KMS-11 (cell line): ENCODE measurements at regions not wholly inside any gene's neighbourhood (a gene's known extent, or its start where the extent isn't known, plus 50 kb on each side); places are given as distances from the start of the nearest gene placed in this dataset.

Source experiments
- H2AFZ ChIP-seq: fragments of 200-600 bp; sonication (generic); 2 replicates; pipeline ENCODE4 v1.6.1; 2016; ENCODE audit warnings: antibody characterized with exemption, mixed run types, low read depth
- H3K27ac ChIP-seq: fragments of 200-600 bp; sonication (generic); 2 replicates; pipeline ENCODE4 v1.6.1; 2016; ENCODE audit warnings: mild to moderate bottlenecking, mixed run types
- H3K27me3 ChIP-seq: fragments of 200-600 bp; sonication (generic); 2 replicates; pipeline ENCODE4 v1.6.1; 2017; ENCODE audit warnings: mild to moderate bottlenecking, low read depth, mixed run types, moderate library complexity; ENCODE audit not compliant: insufficient read depth
- H3K36me3 ChIP-seq: fragments of 200-600 bp; sonication (generic); 2 replicates; pipeline ENCODE4 v1.6.1; 2017; ENCODE audit warnings: mild to moderate bottlenecking, mixed run types; ENCODE audit not compliant: insufficient read depth
- H3K4me1 ChIP-seq: fragments of 200-600 bp; sonication (generic); 2 replicates; pipeline ENCODE4 v1.6.1; 2016; ENCODE audit warnings: mild to moderate bottlenecking, low read depth, mixed run types; ENCODE audit not compliant: poor library complexity, severe bottlenecking
- H3K4me2 ChIP-seq: fragments of 200-600 bp; sonication (generic); 2 replicates; pipeline ENCODE4 v1.7.0; 2016; ENCODE audit warnings: mild to moderate bottlenecking, mixed run types
- H3K4me3 ChIP-seq: fragments of 200-600 bp; sonication (generic); IDR thresholded peaks from 2 replicates; pipeline ENCODE4 v1.6.1; 2017; ENCODE audit warnings: low read depth, low read length, mixed read lengths; ENCODE audit not compliant: insufficient read depth
- H3K79me2 ChIP-seq: fragments of 200-600 bp; sonication (generic); 2 replicates; pipeline ENCODE4 v1.6.1; 2016; ENCODE audit warnings: low read depth, mixed run types; ENCODE audit not compliant: insufficient read depth
- H3K9ac ChIP-seq: fragments of 200-600 bp; sonication (generic); 2 replicates; pipeline ENCODE4 v1.6.1; 2016; ENCODE audit warnings: mild to moderate bottlenecking, mixed run types
- H4K20me1 ChIP-seq: fragments of 200-600 bp; sonication (generic); 2 replicates; pipeline ENCODE4 v1.6.1; 2016; ENCODE audit warnings: mild to moderate bottlenecking, mixed run types; ENCODE audit not compliant: insufficient read depth
- TF ChIP-seq, protein P1 (sequence below): fragments of 200-600 bp; sonication (generic); conservative IDR thresholded peaks from 2 replicates; pipeline ENCODE4 v1.6.1; 2017; ENCODE audit warnings: low read depth, mild to moderate bottlenecking, antibody characterized with exemption, low read length, moderate library complexity, mixed read lengths

- Histone ChIP-seq H3K36me3 (no peaks in the 10 kb centered on the region; the same call in 1 of the 2 replicates), H3K4me1 (peaks cover 11% of the 10 kb centered on the region), H3K4me3 (no peak overlapping the region), H4K20me1 (no peaks in the 10 kb centered on the region), H3K27me3 (no peaks in the 10 kb centered on the region), H2AFZ (no peak overlapping the region), H3K79me2 (no peaks in the 10 kb centered on the region), H3K9ac (no peak overlapping the region), H3K27ac (no peak overlapping the region), H3K4me2 (no peak overlapping the region)
- TF ChIP-seq, protein P1, sequence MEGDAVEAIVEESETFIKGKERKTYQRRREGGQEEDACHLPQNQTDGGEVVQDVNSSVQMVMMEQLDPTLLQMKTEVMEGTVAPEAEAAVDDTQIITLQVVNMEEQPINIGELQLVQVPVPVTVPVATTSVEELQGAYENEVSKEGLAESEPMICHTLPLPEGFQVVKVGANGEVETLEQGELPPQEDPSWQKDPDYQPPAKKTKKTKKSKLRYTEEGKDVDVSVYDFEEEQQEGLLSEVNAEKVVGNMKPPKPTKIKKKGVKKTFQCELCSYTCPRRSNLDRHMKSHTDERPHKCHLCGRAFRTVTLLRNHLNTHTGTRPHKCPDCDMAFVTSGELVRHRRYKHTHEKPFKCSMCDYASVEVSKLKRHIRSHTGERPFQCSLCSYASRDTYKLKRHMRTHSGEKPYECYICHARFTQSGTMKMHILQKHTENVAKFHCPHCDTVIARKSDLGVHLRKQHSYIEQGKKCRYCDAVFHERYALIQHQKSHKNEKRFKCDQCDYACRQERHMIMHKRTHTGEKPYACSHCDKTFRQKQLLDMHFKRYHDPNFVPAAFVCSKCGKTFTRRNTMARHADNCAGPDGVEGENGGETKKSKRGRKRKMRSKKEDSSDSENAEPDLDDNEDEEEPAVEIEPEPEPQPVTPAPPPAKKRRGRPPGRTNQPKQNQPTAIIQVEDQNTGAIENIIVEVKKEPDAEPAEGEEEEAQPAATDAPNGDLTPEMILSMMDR: no peak
Observed at GRCh38 chr5:89851911-89852310, 557.6 kb downstream of the CETN3 start.

DNA sequence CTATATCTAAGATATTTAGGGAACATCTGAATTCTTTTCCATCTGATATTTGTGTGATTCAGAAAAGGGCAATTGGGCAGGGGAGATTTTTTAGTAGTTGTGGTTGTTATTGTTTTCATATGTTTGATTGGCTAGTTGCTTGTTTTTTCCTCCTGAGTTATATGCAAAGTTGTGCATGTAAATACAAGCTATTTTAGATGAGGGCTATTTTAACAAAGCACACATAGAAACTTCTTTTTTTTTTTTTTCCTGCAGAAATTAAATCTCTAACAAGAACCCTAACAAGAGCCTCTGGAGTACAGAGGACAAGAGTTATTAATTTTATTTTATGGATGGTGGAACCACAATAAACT is 559.1 kb downstream of the CETN3 start:
- H2AFZ ChIP-seq: no peak overlapping the region
- no peaks in the 10 kb centered on the region for H3K36me3 ChIP-seq
- no peaks in the 10 kb centered on the region for H3K79me2 ChIP-seq
- H3K27ac ChIP-seq: no peak overlapping the region
- H3K4me2 ChIP-seq: no peak overlapping the region
- H3K9ac ChIP-seq: no peak overlapping the region
- no peaks in the 10 kb centered on the region for H4K20me1 ChIP-seq
- no peak overlapping the region for H3K4me3 ChIP-seq
- H3K27me3 ChIP-seq: no peaks in the 10 kb centered on the region
- H3K4me1 ChIP-seq: peaks cover 11% of the 10 kb centered on the region
- TF ChIP-seq, protein P1: no peak

GRCh38 chr5:89849830-89850512 is 559.6 kb downstream of the CETN3 start:
- Histone ChIP-seq H3K79me2 (no peaks in the 10 kb centered on the region), H3K27ac (no peak overlapping the region), H3K4me3 (no peak overlapping the region), H3K36me3 (no peaks in the 10 kb centered on the region), H3K4me2 (peak overlapping the region; percentile 10; the same call in 1 of the 2 replicates), H4K20me1 (no peaks in the 10 kb centered on the region), H3K9ac (no peak overlapping the region), H3K27me3 (no peaks in the 10 kb centered on the region), H2AFZ (no peak overlapping the region), H3K4me1 (peaks cover 11% of the 10 kb centered on the region)
- TF ChIP-seq, protein P1: no peak

DNA sequence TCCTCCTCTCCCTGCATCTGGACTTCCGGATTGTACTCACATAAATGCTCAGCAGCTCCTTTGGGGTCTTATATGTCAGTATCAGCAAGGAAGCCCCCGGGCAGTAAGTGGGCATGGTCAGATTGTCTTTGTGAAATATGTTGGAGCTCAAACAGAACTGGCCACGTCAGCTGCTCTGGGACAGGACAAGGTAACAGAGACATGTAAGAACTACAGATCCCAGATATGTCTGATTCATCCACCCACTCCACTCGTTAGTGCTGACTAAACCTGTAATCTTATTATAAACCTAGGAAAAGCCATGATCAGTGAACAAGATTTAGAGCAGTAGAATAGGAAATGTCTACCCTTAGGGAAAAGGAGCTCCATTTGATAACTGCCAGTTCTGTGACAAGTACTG is 561.8 kb downstream of the CETN3 start:
- no peak overlapping the region for H3K27ac ChIP-seq
- TF ChIP-seq, protein P1: no peak
- no peaks in the 10 kb centered on the region for H3K79me2 ChIP-seq
- no peak overlapping the region for H3K4me3 ChIP-seq
- H3K27me3 ChIP-seq: no peaks in the 10 kb centered on the region
- no peaks in the 10 kb centered on the region for H4K20me1 ChIP-seq
- no peak overlapping the region for H2AFZ ChIP-seq
- H3K4me2 ChIP-seq: no peak overlapping the region
- no peaks in the 10 kb centered on the region for H3K36me3 ChIP-seq
- H3K9ac ChIP-seq: no peak overlapping the region
- H3K4me1 ChIP-seq: peaks cover 11% of the 10 kb centered on the region
